ENCODE measurements at regions not wholly inside any gene's neighbourhood (a gene's known extent, or its start where the extent isn't known, plus 50 kb on each side); places are given as distances from the start of the nearest gene placed in this dataset.
A peak's percentile ranks its signal among the peaks of the same experiment; 100 is the strongest.

DNA sequence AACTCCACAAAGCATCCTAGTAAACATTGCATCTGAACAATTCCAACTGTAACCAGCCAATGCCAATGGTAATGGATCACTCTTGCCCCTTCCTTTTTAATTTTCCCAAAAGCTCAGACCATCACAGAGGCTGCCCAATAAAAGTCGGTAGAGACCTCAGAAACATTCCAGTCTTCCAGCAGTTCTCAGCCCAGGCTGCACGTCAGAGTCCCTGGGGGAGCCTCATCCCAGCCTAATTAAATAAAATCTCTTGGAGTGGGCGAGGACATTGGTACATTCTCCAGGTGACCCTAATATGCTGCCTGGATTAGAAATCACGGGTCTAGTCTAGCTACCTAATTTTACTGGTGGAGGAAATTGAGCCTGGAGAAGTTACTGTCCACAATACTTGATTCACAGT lies 117.1 kb upstream of the MYOCD start:
- intact Hi-C loops (cut with DNase I; ENCODE audit: low total_unique reads): loop anchor here (10.0 kb wide), 1 partner anchor 456 kb away; no protein-coding TSS in a partner anchor
- WGBS, 5 donors: 77 to 93% (median 89%) methylated on average over 4 of the region's 4 CpGs
- no peaks in the 10 kb centered on the region for H3K27me3 ChIP-seq

DNA sequence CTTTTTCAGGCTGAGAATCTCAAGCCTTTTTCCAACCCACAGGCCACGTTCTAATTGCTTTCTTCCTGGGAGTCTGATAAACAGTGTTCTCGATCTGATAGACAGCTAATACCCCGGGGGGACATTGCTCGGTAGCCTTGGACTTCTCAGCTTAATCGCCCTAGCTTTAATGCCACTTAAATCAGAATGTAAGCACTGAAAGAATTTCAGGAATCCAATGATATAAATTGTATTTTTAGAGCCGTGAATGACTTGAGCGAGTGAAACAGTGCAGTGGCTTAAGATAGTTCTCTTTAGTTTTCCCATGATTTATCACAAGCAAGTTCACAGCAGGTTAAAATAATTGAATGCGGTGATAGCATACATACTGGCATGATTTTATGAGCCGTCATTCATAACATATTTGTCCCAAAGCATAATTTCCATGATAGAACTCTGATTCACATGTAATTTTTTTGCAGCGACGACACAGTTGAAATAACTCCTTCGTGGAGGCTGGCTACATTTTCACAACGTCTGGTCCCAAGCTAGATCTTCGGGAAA lies 116.1 kb upstream of the MYOCD start:
- DNase-seq: peak in 1 of 2 donors; percentile 21
- peak in 1 of 3 donors; percentile 20 for TF ChIP-seq POLR2AphosphoS5 (IDR thresholded peaks at IDR 0.05)
- TF ChIP-seq, protein P1, sequence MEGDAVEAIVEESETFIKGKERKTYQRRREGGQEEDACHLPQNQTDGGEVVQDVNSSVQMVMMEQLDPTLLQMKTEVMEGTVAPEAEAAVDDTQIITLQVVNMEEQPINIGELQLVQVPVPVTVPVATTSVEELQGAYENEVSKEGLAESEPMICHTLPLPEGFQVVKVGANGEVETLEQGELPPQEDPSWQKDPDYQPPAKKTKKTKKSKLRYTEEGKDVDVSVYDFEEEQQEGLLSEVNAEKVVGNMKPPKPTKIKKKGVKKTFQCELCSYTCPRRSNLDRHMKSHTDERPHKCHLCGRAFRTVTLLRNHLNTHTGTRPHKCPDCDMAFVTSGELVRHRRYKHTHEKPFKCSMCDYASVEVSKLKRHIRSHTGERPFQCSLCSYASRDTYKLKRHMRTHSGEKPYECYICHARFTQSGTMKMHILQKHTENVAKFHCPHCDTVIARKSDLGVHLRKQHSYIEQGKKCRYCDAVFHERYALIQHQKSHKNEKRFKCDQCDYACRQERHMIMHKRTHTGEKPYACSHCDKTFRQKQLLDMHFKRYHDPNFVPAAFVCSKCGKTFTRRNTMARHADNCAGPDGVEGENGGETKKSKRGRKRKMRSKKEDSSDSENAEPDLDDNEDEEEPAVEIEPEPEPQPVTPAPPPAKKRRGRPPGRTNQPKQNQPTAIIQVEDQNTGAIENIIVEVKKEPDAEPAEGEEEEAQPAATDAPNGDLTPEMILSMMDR (IDR thresholded peaks at IDR 0.05): no peak
- H3K4me3 ChIP-seq: peak overlapping the region in 1 of 4 donors; percentile 0
- peaks cover 0 to 7% (median 3%) of the 10 kb centered on the region in 4 donors for H3K4me1 ChIP-seq
- peak overlapping the region in 3 of 5 donors; percentile 32 to 52 (median 44) for H3K27ac ChIP-seq
- no peaks in the 10 kb centered on the region for H3K27me3 ChIP-seq
- no peaks in the 10 kb centered on the region for H3K9me3 ChIP-seq
- intact Hi-C loops (cut with DNase I; ENCODE audit: low total_unique reads): loop anchor here (10.0 kb wide), 2 partner anchors 295 to 455 kb away; no protein-coding TSS in a partner anchor
- H3K36me3 ChIP-seq: no peaks in the 10 kb centered on the region
- WGBS, 5 donors: 36 to 56% (median 45%) methylated on average over 14 of the region's 14 CpGs

More for the DNA sequence above, 117.1 kb upstream of the MYOCD start:
- H3K27ac ChIP-seq: peak overlapping the region in 3 of 5 donors; percentile 32 to 52 (median 44)
- no peak for DNase-seq
- peaks cover 0 to 7% (median 3%) of the 10 kb centered on the region in 4 donors for H3K4me1 ChIP-seq
- no peak overlapping the region for H3K4me3 ChIP-seq
- TF ChIP-seq POLR2A (IDR thresholded peaks at IDR 0.05) (no peak), POLR2AphosphoS5 (IDR thresholded peaks at IDR 0.05) (no peak), EP300 (IDR thresholded peaks at IDR 0.05) (no peak)
- TF ChIP-seq, protein P1 (IDR thresholded peaks at IDR 0.05): no peak
- H3K36me3 ChIP-seq: no peaks in the 10 kb centered on the region
- no peaks in the 10 kb centered on the region for H3K9me3 ChIP-seq

DNA sequence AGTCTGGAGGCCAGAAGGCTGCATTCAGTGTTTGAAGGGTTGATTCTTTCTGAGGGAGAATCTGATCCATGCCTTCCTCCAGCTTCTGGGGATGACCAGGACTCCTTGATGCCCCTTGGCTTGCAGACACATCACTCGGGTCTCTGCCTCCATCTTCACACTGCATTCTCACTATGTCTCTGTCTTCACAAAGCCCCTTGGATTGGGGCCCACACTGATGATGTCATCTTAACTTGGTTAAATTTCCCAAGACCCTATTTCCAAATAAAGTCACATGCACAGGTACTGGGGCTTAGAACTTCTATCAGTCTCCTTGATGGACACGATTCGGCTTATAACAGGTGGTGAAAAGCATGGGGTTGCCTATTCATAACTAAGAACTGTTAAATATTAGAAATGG lies 112.1 kb upstream of the MYOCD start:
- Histone ChIP-seq H3K4me3 (no peak overlapping the region), H3K27ac (no peak overlapping the region), H3K9me3 (no peaks in the 10 kb centered on the region), H3K4me1 (peaks cover 0 to 4% (median 0%) of the 10 kb centered on the region in 4 donors), H3K27me3 (no peaks in the 10 kb centered on the region), H3K36me3 (no peaks in the 10 kb centered on the region)
- DNase-seq: no peak
- TF ChIP-seq, protein P1 (IDR thresholded peaks at IDR 0.05): no peak
- TF ChIP-seq POLR2AphosphoS5 (IDR thresholded peaks at IDR 0.05) (no peak), POLR2A (IDR thresholded peaks at IDR 0.05) (no peak), EP300 (IDR thresholded peaks at IDR 0.05) (no peak)
- 86 to 93% (median 88%) methylated on average over 3 of the region's 3 CpGs for WGBS, 5 donors
- intact Hi-C loops (cut with DNase I; ENCODE audit: low total_unique reads): loop anchor here (10.0 kb wide), 1 partner anchor 299 kb away; no protein-coding TSS in a partner anchor

DNA sequence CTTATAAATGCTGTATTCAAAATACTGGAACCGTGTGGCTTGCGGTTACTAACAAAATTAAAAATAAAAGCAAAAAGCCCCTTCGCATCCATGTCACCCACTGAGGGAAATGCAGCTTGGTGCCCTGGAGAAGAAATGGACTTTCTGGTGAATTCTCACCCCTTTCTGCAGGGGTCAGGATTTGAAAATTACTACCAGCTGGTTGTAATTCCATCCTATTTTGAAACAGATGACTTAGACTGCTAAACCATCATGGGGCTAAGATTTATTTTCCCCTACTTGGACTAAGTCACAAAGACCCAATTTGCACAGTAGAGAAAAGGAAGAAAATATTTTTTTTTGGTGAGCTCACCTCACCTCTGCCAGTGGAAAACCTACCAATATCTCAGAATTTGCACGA lies 111.4 kb upstream of the MYOCD start:
- WGBS, 5 donors: 80 to 97% (median 95%) methylated on average over 4 of the region's 4 CpGs
- no peaks in the 10 kb centered on the region for H3K27me3 ChIP-seq
- DNase-seq: no peak
- intact Hi-C loops (cut with DNase I; ENCODE audit: low total_unique reads): loop anchor here (10.0 kb wide), 1 partner anchor 299 kb away; no protein-coding TSS in a partner anchor
- no peak overlapping the region for H3K4me3 ChIP-seq
- no peak for TF ChIP-seq POLR2AphosphoS5 (IDR thresholded peaks at IDR 0.05)
- TF ChIP-seq POLR2A (IDR thresholded peaks at IDR 0.05): no peak
- TF ChIP-seq, protein P1 (IDR thresholded peaks at IDR 0.05): no peak
- no peak for TF ChIP-seq EP300 (IDR thresholded peaks at IDR 0.05)
- H3K9me3 ChIP-seq: no peaks in the 10 kb centered on the region
- no peaks in the 10 kb centered on the region for H3K36me3 ChIP-seq
- H3K4me1 ChIP-seq: peaks cover 0 to 3% (median 0%) of the 10 kb centered on the region in 4 donors
- H3K27ac ChIP-seq: no peak overlapping the region
